CD1c-positive myeloid dendritic cell (primary cell): ENCODE measurements at regions not wholly inside any gene's neighbourhood (a gene's known extent, or its start where the extent isn't known, plus 50 kb on each side); places are given as distances from the start of the nearest gene placed in this dataset.
"Not testable (repeated sequence)": the region's sequence is repeated elsewhere in the genome, so short reads cannot be mapped to it uniquely, and the experiment has no call there.

Experiments used
- DNase-seq: peaks from one replicate; pipeline ENCODE4 v3.0.0-alpha.2; 2016; ENCODE audit errors: extremely low spot score

GRCh38 chr15:92705764-92706163, 50.2 kb upstream of the FAM174B start:
- DNase-seq: no peak

GRCh38 chr15:92706201-92706600, 50.6 kb upstream of the FAM174B start:
- no peak for DNase-seq

GRCh38 chr15:92707880-92708551, 52.4 kb upstream of the FAM174B start:
- no peak for DNase-seq

- DNase-seq: no peak
These were observed 53.1 kb upstream of the FAM174B start for GRCh38 chr15:92708635-92709034.

- DNase-seq: no peak
These were observed 53.7 kb upstream of the FAM174B start for GRCh38 chr15:92709110-92709790.

GRCh38 chr15:92711457-92711831, 55.9 kb upstream of the FAM174B start:
- DNase-seq: no peak

GRCh38 chr15:92714077-92714476, 58.5 kb upstream of the FAM174B start:
- DNase-seq: no peak

GRCh38 chr15:92714477-92715401, 59.2 kb upstream of the FAM174B start:
- DNase-seq: peak; percentile 88

- DNase-seq: no peak
These were observed 60.2 kb upstream of the FAM174B start for GRCh38 chr15:92715758-92716157.

- DNase-seq: no peak
These were observed 63.4 kb upstream of the FAM174B start for GRCh38 chr15:92719021-92719420.

GRCh38 chr15:92724144-92724543, 68.6 kb upstream of the FAM174B start:
- no peak for DNase-seq

GRCh38 chr15:92725171-92725570, 69.6 kb upstream of the FAM174B start:
- no peak for DNase-seq

- DNase-seq: peak; percentile 66
These were observed 72.7 kb upstream of the FAM174B start for GRCh38 chr15:92728266-92728665.

- DNase-seq: peak; percentile 79
These were observed 77.7 kb upstream of the FAM174B start for GRCh38 chr15:92733090-92733933.

- no peak for DNase-seq
These were observed 78.5 kb upstream of the FAM174B start for GRCh38 chr15:92733934-92734521.

GRCh38 chr15:92739246-92739645, 83.7 kb upstream of the FAM174B start:
- not testable (repeated sequence) for DNase-seq

- no peak for DNase-seq
These were observed 90.3 kb upstream of the FAM174B start for GRCh38 chr15:92745845-92746271.

- DNase-seq: no peak
These were observed 91.5 kb upstream of the FAM174B start for GRCh38 chr15:92747047-92747446.

- no peak for DNase-seq
These were observed 93.6 kb upstream of the FAM174B start for GRCh38 chr15:92749216-92749615.

GRCh38 chr15:92749946-92750345, 94.4 kb upstream of the FAM174B start:
- DNase-seq: no peak

GRCh38 chr15:92751528-92751927, 96.0 kb upstream of the FAM174B start:
- DNase-seq: no peak
